Upper lobe of left lung (tissue), 4 donors: ENCODE measurements at regions not wholly inside any gene's neighbourhood (a gene's known extent, or its start where the extent isn't known, plus 50 kb on each side); places are given as distances from the start of the nearest gene placed in this dataset.

ENCODE experiments used
- CTCF ChIP-seq, 6 experiments: fragments of 450-650 bp in 4 of 6; fragments of 200-600 bp in 2 of 6; sonication (generic) in 2 of 6; IDR thresholded peaks; one replicate each; pipeline ENCODE4 v1.5.1; 2016 to 2019; ENCODE audit warnings: antibody characterized with exemption in 6 of 6
- POLR2A ChIP-seq, 4 donors: fragments of 450-650 bp; IDR thresholded peaks; one replicate each; pipeline ENCODE4 v1.5.1; 2016 to 2017; ENCODE audit warnings: antibody characterized with exemption in 4 of 4, mild to moderate bottlenecking in 2 of 4
- POLR2AphosphoS5 ChIP-seq, 2 donors: sonication (generic); formaldehyde crosslinking; IDR thresholded peaks; one replicate each; pipeline ENCODE4 v1.5.1; 2017; ENCODE audit warnings: antibody characterized with exemption in 2 of 2

GRCh38 chr2:17301437-17301836, 216.8 kb downstream of the RAD51AP2 start:
- no peak for TF ChIP-seq CTCF (IDR thresholded peaks at IDR 0.05)
- TF ChIP-seq POLR2AphosphoS5 (IDR thresholded peaks at IDR 0.05), result no peak
- no peak for TF ChIP-seq POLR2A (IDR thresholded peaks at IDR 0.05)
